Loucy (cell line): ENCODE measurements at regions not wholly inside any gene's neighbourhood (a gene's known extent, or its start where the extent isn't known, plus 50 kb on each side); places are given as distances from the start of the nearest gene placed in this dataset.

Experiments
- EZH2phosphoT487 ChIP-seq: fragments of 200-600 bp; IDR thresholded peaks from 2 replicates; pipeline ENCODE4 v1.6.1; 2018; ENCODE audit warnings: antibody characterized with exemption, mild to moderate bottlenecking, moderate library complexity, borderline replicate concordance
- TF ChIP-seq, protein P1 (sequence below): fragments of 200-600 bp; sonication (generic); conservative IDR thresholded peaks from 2 replicates; pipeline ENCODE4 v1.5.1; 2014; ENCODE audit warnings: mild to moderate bottlenecking, antibody characterized with exemption, low read length

DNA sequence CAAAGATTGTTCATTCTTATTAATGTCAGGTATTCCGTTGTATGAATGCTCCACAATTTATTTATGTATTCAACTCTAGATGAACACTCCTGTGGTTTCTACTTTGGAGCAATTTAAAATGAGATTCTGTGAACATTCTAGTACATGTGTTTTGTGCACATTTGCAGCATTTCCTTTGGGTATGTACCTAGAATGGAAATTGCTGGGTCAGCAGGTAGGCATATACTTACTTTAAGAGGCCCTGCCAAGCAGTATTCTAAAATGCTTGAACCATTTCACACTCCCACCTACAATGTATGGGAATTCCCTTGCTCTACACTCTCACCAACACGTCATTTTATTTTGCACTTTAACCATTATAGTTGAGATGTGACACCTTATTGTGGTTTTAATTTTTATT is 59.4 kb upstream of the MAGEB2 start:
- TF ChIP-seq, protein P1, sequence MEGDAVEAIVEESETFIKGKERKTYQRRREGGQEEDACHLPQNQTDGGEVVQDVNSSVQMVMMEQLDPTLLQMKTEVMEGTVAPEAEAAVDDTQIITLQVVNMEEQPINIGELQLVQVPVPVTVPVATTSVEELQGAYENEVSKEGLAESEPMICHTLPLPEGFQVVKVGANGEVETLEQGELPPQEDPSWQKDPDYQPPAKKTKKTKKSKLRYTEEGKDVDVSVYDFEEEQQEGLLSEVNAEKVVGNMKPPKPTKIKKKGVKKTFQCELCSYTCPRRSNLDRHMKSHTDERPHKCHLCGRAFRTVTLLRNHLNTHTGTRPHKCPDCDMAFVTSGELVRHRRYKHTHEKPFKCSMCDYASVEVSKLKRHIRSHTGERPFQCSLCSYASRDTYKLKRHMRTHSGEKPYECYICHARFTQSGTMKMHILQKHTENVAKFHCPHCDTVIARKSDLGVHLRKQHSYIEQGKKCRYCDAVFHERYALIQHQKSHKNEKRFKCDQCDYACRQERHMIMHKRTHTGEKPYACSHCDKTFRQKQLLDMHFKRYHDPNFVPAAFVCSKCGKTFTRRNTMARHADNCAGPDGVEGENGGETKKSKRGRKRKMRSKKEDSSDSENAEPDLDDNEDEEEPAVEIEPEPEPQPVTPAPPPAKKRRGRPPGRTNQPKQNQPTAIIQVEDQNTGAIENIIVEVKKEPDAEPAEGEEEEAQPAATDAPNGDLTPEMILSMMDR, result no peak
- no peak for TF ChIP-seq EZH2phosphoT487
